ENCODE measurements at regions not wholly inside any gene's neighbourhood (a gene's known extent, or its start where the extent isn't known, plus 50 kb on each side); places are given as distances from the start of the nearest gene placed in this dataset.

DNA sequence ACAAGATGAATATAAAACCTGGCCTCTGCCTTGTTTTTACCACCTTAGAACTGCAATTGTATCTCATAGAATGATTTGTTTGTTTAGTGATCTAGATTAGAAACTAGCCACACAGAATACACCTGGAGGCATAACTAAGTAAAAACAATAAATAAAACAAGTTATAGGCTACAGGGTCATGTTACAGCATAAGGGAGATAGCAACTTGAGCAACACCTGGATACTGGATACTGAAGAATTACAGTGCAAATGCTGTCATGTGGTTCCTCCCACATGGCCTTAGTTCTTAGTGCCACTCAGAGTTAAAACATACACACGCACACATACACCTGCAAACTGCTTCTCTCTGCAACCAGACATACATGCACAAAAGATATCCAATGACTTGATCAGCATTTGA is 563.4 kb upstream of the DPPA4 start:
- no peak for TF ChIP-seq POLR2A (IDR thresholded peaks at IDR 0.05)
- TF ChIP-seq, protein P1, sequence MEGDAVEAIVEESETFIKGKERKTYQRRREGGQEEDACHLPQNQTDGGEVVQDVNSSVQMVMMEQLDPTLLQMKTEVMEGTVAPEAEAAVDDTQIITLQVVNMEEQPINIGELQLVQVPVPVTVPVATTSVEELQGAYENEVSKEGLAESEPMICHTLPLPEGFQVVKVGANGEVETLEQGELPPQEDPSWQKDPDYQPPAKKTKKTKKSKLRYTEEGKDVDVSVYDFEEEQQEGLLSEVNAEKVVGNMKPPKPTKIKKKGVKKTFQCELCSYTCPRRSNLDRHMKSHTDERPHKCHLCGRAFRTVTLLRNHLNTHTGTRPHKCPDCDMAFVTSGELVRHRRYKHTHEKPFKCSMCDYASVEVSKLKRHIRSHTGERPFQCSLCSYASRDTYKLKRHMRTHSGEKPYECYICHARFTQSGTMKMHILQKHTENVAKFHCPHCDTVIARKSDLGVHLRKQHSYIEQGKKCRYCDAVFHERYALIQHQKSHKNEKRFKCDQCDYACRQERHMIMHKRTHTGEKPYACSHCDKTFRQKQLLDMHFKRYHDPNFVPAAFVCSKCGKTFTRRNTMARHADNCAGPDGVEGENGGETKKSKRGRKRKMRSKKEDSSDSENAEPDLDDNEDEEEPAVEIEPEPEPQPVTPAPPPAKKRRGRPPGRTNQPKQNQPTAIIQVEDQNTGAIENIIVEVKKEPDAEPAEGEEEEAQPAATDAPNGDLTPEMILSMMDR (IDR thresholded peaks at IDR 0.05), result no peak
- no peak for TF ChIP-seq POLR2AphosphoS5 (IDR thresholded peaks at IDR 0.05)
- no peak overlapping the region for H3K4me3 ChIP-seq
- H3K27ac ChIP-seq, result no peak overlapping the region
- H3K9me3 ChIP-seq, result no peaks in the 10 kb centered on the region
- H3K4me1 ChIP-seq (replicated peaks), result no peaks in the 10 kb centered on the region
- H3K27me3 ChIP-seq (replicated peaks; ENCODE audit: insufficient read depth), result no peaks in the 10 kb centered on the region
- no peaks in the 10 kb centered on the region for H3K36me3 ChIP-seq
- intact Hi-C loops (cut with DNase I), result no loop called here
- DNase-seq (ENCODE audit: low spot score), result no peak
- 24% methylated on average over 1 of the region's 1 CpG for WGBS

DNA sequence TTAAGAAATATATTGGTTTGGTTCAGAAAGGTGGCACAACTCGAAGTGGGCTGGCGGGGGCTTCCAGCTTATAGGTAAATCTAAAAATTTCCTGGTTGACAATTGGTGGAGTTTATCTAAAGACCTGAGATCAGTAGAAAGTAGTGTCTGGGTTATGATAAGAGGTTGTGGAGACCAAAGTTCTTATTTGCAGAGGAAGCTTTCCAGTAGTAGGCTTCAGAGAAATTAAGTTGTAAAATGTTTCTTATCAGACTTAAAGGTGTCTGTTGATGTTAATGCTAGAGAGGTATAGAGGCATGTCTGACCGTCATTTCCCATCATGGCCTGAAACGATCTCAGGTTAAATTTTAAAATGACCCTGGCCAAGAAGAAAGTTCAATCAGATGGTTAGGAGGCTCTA is 565.2 kb upstream of the DPPA4 start:
- WGBS, result 85% methylated on average over 4 of the region's 4 CpGs
- H3K27ac ChIP-seq, result no peak overlapping the region

DNA sequence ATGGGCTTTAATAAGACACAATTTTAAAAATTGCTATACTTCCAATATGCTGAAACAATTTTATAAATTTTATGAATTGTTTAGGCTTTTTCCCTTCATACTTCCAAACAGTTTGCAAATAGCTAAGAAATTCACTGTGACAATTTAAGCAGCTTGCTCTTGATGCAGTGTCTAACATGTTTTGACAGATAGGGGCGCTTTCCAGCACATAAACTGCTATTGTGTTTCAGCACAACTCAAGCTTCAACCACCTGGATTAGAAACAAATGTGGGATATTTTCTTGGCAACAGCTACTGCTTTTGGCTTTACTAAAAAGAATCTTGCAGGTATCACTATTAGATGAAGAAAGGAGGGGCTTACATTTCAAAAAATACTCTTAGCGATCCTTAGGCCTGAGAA is 565.8 kb upstream of the DPPA4 start:
- TF ChIP-seq POLR2A (IDR thresholded peaks at IDR 0.05), result no peak
- TF ChIP-seq, protein P1 (IDR thresholded peaks at IDR 0.05), result no peak
- TF ChIP-seq POLR2AphosphoS5 (IDR thresholded peaks at IDR 0.05), result no peak
- Histone ChIP-seq H3K27ac (no peak overlapping the region), H3K4me3 (no peak overlapping the region), H3K9me3 (no peaks in the 10 kb centered on the region), H3K27me3 (replicated peaks; ENCODE audit: insufficient read depth) (no peaks in the 10 kb centered on the region), H3K36me3 (no peaks in the 10 kb centered on the region), H3K4me1 (replicated peaks) (no peaks in the 10 kb centered on the region)
- no peak for DNase-seq (ENCODE audit: low spot score)
- 40% methylated on average over 2 of the region's 2 CpGs for WGBS
- intact Hi-C loops (cut with DNase I), result no loop called here

More for the DNA sequence above, 565.2 kb upstream of the DPPA4 start:
- intact Hi-C loops (cut with DNase I), result no loop called here
- no peaks in the 10 kb centered on the region for H3K27me3 ChIP-seq (replicated peaks; ENCODE audit: insufficient read depth)
- H3K36me3 ChIP-seq, result no peaks in the 10 kb centered on the region
- H3K9me3 ChIP-seq, result no peaks in the 10 kb centered on the region
- H3K4me1 ChIP-seq (replicated peaks), result no peaks in the 10 kb centered on the region
- TF ChIP-seq POLR2A (IDR thresholded peaks at IDR 0.05) (no peak), POLR2AphosphoS5 (IDR thresholded peaks at IDR 0.05) (no peak)
- TF ChIP-seq, protein P1 (IDR thresholded peaks at IDR 0.05), result no peak
- no peak overlapping the region for H3K4me3 ChIP-seq
- no peak for DNase-seq (ENCODE audit: low spot score)

DNA sequence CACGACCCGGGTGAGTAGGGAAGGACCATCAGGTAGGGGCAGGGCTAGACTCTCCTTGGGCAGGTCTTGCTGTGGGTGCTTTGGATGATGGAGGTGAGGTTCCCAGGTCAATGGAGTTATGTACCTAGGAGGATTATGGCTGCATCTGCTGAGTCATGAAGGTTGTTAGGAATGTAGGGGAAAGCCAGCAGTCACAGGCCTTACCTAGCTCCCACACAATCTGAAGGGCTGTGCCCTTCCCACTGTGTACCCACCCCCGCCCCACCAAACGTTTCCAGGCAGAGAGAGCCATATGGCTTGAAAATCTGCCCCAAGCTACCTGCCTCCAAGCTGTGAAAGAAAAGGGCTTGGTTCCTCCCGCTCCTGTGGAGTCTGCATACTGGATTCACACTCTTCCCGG is 573.4 kb upstream of the DPPA4 start:
- TF ChIP-seq POLR2AphosphoS5 (IDR thresholded peaks at IDR 0.05) (no peak), POLR2A (IDR thresholded peaks at IDR 0.05) (no peak)
- TF ChIP-seq, protein P1 (IDR thresholded peaks at IDR 0.05), result no peak
- no peak for DNase-seq (ENCODE audit: low spot score)
- no peak overlapping the region for H3K4me3 ChIP-seq
- intact Hi-C loops (cut with DNase I), result no loop called here
- no peaks in the 10 kb centered on the region for H3K36me3 ChIP-seq
- WGBS, result 79% methylated on average over 5 of the region's 6 CpGs
- no peaks in the 10 kb centered on the region for H3K9me3 ChIP-seq
- no peak overlapping the region for H3K27ac ChIP-seq
- H3K27me3 ChIP-seq (replicated peaks; ENCODE audit: insufficient read depth), result no peaks in the 10 kb centered on the region
- H3K4me1 ChIP-seq (replicated peaks), result no peaks in the 10 kb centered on the region

DNA sequence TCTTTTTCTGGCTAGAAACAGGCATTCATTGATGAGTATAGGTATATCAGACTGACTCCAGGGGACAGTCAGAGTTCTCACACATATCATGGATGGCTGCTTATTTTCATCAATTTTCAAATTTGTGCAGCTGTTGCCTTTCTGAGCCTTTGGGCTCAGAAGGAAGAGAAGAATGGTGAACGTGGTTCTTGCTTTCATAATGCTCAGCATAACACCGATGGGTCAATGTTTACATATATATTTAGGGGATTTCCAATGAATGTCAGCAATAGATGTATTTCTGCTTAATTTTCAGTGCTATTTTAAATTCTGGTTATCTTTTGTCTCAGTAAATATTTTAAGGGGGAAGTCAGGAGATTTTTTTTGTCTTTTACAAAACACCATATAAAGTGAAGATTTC is 581.4 kb upstream of the DPPA4 start:
- no peak overlapping the region for H3K4me3 ChIP-seq
- no peaks in the 10 kb centered on the region for H3K9me3 ChIP-seq
- WGBS, result 62% methylated on average over 2 of the region's 2 CpGs
- DNase-seq (ENCODE audit: low spot score), result no peak
- no peak overlapping the region for H3K27ac ChIP-seq
- TF ChIP-seq, protein P1 (IDR thresholded peaks at IDR 0.05), result no peak
- TF ChIP-seq POLR2A (IDR thresholded peaks at IDR 0.05) (no peak), POLR2AphosphoS5 (IDR thresholded peaks at IDR 0.05) (no peak)
- H3K36me3 ChIP-seq, result no peaks in the 10 kb centered on the region
- intact Hi-C loops (cut with DNase I), result no loop called here
- no peaks in the 10 kb centered on the region for H3K27me3 ChIP-seq (replicated peaks; ENCODE audit: insufficient read depth)
- no peaks in the 10 kb centered on the region for H3K4me1 ChIP-seq (replicated peaks)

Data from prostate gland (tissue), 2 donors.